ENCODE measurements at regions not wholly inside any gene's neighbourhood (a gene's known extent, or its start where the extent isn't known, plus 50 kb on each side); places are given as distances from the start of the nearest gene placed in this dataset.
"Not testable (repeated sequence)": the region's sequence is repeated elsewhere in the genome, so short reads cannot be mapped to it uniquely, and the experiment has no call there.

DNA sequence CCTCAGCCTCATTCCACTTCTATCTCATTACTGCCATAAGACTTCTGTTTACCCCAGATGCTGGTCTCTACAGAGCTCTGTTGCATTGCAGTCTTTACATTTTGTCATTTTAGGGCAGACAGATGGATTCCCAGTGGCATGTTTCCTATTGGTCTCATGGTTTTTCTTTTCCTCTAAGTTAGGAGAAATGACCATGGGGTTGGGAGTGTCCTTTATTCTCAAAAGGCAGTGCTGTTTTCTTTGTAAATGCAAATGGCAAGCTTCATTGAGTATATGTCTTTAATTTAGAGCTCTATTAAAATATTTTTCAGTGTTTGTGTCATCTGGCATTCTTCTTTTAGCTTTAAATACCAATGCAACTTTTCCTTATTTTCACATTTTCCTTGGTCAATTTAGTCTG lies 57.0 kb downstream of the MSTN start:
- no peak for FAIRE-seq

- no peak for FAIRE-seq
Observed at GRCh38 chr2:189999661-190000060, 62.9 kb downstream of the MSTN start.

DNA sequence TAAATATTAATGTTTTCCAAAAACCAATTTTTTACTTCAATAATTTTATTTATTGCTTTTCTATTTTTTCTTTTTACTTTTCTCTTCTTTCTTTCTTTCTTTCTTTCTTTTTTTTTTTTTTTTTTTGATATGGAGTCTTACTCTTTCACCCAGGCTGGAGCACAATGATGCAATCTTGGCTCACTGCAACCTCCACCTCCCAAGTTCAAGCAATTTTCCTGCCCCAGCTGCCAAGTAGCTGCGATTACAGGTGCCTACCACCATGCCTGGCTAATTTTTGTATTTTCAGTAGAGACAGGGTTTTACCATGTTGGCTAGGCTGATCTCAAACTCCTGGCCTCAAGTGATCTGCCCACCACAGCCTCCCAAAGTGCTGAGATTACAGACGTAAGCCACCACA lies 63.9 kb downstream of the MSTN start:
- FAIRE-seq, result not testable (repeated sequence)

GRCh38 chr2:189997016-189997415 lies 65.5 kb downstream of the MSTN start:
- no peak for FAIRE-seq

- no peak for FAIRE-seq
Observed at GRCh38 chr2:189995679-189996078, 66.8 kb downstream of the MSTN start.

DNA sequence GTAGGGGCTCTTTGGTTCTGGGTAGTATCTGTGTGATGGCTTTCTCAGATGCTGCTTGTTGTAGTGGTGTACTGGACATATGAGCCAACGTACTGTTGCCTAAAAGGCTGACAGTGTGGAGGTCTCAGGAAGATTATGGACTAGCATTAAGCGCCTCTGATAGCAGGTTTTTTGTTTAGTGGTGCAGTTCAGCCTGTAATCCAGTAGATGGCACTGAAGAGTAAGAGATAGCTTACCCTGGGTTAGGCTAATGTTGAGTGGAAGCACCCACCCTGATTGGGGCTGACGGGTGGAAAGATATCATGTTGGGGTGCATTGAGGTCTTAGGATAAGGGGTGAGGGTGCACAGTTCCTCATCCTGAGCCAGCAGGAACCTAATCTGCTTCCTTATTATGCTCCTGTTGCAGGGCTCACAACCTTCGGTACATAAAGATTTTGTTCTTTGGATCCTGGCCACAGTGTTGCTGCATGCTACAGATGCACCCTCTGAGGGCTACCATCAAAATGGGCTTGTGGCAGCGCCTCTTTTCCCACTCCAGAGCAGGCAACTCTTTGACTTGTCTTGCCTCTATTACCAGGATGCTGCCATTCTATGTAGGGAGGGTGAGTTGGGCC lies 79.6 kb downstream of the MSTN start:
- no peak for FAIRE-seq

DNA sequence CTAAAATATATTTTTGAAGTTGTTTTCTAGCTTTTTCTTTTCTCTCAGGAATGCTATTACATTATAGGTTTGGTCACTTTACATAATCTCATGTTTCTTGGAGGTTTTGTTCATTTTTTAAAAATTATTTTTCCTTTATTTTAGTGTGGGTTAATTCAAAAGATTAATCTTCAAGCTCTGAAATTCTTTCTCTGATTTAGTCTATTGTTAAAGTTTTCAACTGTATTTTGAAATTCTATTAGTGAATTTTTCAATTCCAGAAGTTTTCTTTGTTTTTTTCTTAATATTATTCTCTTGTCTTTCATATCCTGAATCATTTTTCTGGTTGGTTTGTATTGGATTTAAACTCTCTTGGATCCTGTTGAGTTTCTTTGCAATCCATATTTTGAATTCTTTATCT lies 80.4 kb downstream of the MSTN start:
- FAIRE-seq, result no peak

DNA sequence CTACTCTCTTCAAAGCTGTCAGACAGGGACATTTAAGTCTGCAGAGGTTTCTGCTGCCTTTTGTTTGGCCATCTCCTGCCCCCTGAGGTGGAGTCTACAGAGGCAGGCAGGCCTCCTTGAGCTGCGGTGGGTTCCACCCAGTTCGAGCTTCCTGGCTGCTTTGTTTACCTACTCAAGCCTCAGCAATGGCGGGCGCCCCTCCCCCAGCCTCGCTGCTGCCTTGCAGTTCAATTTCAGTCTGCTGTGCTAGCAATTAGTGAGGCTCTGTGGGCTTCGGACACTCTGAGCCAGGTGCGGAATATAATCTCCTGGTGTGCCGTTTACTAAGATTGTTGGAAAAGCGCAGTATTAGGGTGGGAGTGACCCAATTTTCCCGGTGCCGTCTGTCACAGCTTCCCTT lies 86.0 kb downstream of the MSTN start:
- FAIRE-seq, result not testable (repeated sequence)

- no peak for FAIRE-seq
Observed at GRCh38 chr2:189960346-189960745, 102.2 kb downstream of the MSTN start.

DNA sequence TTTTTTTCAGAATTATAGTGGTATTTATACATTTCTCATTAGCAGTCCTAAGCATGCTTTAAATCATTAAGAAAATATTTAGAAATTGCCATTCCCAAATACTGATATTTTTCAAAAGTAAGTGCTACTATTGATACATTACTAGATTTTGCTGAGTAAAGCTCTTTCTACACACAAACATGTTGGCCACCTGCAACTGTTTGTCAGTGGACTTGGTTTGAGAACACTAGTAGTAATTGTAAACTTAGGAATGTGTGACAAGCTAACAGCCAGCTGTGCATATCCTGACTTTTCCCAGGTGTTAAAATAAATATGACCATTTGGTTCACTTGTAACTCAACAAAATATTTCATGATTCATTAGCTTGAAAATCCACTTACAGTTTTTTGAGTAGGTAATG lies 103.1 kb downstream of the MSTN start:
- peak; percentile 13 for FAIRE-seq

DNA sequence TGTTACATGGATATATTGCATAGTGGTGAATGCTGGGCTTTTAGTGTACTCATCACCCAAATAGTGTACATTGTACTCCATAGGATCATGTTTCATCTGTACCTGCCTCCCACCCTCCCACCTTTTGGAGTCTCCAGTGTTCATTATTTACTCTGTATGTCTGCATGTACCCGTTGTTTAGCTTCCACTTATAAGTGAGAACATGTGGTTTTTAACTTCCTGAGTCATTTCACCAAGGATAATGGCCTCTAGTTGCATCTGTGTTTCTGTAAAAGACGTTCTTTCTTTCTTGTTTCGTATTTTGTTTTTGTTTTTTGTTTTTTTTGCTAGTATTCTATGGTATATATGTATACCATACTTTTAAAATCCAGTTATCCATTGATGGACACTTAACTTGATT lies 107.5 kb downstream of the MSTN start:
- no peak for FAIRE-seq

DNA sequence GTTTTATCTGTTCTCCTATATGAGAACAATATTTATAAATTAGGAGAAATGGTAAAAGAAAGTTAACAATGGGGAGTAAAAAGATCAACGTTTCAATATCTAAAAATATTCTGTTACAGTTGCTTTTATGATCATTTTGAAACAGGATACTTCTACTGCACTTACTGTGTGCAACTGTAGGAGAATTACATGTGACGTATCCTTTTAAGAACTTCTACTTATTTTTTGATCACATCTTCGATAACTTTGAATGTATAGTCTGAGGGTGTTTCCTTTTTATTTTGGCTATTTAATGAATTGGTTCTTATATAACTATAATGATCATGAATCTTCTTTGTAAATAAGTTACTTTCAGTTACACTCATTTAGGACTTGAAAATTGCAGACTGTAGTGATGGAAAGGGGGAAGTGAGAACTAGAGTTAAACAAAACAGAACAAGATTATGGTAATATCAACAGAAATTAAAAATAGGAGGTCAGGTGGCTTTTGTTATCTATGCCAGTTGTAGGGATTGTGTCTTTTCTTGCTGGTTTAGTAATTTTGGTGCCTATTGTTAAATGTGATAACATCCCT lies 109.9 kb downstream of the MSTN start:
- no peak for FAIRE-seq

DNA sequence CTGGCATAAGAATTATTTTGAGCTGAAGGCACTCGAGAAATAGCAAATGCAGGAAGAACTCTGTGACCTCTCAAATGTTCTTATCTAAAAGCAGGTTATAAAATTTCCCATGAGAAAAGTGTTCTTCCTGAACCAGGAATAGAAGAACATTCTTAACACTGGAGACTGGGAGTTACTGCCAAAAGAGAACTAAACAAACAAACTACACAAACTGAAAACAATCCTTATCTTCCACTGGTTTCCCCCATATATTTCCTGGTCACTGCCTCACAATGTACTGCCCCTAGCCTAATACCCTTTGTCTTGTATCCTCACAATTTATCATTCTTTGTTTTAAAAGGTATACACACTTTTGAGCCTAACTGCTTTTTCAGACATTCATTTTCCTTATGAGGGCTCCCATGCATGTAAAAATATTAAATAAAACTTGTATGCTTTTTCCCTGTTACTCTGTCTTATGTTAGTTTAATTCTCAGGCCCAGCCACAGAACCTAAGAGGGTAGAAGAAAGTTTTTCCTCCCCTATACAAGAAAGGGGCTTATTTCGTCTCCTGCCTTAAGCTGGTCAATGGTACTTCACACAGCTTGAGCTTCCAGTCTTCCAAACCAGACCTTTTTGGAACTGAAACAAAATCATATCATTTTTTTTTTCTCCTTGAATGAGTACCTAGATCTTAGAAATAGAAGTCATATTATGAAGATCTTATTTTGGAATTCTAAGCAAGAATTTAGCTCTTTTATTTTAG lies 110.6 kb downstream of the MSTN start:
- FAIRE-seq, result no peak

GRCh38 chr2:189943009-189943408 lies 119.5 kb downstream of the MSTN start:
- FAIRE-seq, result no peak

DNA sequence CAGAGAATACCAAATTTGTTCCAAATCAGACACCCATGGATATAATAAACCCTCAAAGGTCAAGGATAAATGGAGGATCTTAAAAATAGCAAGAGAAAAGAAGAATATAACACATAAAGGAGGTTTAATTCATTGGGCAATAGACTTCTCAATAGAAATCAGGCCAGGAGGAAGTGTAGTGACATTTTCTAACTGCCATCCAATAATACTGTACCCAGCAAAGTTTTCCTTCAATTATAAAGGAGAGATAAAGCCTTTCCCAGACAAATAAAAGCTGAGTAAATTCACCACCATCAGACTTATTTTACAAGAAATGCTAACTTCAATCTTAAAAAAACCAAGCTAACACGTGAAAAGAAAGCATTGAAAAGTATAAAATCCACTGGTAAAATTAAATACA lies 121.6 kb downstream of the MSTN start:
- no peak for FAIRE-seq

DNA sequence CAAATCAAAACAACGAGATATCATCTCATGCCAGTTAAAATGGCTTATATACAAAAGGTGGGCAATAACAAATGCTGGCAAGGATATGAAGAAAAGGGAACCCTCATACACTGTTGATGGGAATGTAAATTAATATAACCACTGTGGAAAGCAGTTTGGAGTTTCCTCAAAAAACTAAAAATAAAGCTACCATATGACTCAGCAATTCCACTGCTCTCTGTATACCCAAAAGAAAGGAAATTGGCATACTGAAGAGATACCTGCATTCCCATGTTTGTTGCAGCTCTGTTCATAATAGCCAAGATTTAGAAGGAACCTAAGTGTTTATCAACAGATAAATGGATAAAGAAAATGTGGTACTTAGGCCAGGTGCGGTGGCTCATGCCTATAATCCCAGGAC lies 124.8 kb downstream of the MSTN start:
- FAIRE-seq, result no peak

- FAIRE-seq, result no peak
Observed at GRCh38 chr2:189933911-189934399, 128.6 kb downstream of the MSTN start.

- FAIRE-seq, result no peak
Observed at GRCh38 chr2:189933041-189933440, 129.5 kb downstream of the MSTN start.

GRCh38 chr2:189927823-189928222 lies 134.7 kb downstream of the MSTN start:
- FAIRE-seq, result no peak
